ENCODE measurements at regions not wholly inside any gene's neighbourhood (a gene's known extent, or its start where the extent isn't known, plus 50 kb on each side); places are given as distances from the start of the nearest gene placed in this dataset.

GRCh38 chr18:2368102-2368501 is 203.2 kb downstream of the METTL4 start:
- no peak for DNase-seq (ENCODE audit: low read depth in 1 of 2, low spot score in 1 of 2)
- Histone ChIP-seq H3K4me3 (replicated peaks; ENCODE audit: insufficient read depth, low read length) (no peak overlapping the region), H3K27ac (replicated peaks) (no peak overlapping the region), H3K27me3 (ENCODE audit: insufficient read depth, poor library complexity, severe bottlenecking) (no peaks in the 10 kb centered on the region)
- TF ChIP-seq, protein P1, sequence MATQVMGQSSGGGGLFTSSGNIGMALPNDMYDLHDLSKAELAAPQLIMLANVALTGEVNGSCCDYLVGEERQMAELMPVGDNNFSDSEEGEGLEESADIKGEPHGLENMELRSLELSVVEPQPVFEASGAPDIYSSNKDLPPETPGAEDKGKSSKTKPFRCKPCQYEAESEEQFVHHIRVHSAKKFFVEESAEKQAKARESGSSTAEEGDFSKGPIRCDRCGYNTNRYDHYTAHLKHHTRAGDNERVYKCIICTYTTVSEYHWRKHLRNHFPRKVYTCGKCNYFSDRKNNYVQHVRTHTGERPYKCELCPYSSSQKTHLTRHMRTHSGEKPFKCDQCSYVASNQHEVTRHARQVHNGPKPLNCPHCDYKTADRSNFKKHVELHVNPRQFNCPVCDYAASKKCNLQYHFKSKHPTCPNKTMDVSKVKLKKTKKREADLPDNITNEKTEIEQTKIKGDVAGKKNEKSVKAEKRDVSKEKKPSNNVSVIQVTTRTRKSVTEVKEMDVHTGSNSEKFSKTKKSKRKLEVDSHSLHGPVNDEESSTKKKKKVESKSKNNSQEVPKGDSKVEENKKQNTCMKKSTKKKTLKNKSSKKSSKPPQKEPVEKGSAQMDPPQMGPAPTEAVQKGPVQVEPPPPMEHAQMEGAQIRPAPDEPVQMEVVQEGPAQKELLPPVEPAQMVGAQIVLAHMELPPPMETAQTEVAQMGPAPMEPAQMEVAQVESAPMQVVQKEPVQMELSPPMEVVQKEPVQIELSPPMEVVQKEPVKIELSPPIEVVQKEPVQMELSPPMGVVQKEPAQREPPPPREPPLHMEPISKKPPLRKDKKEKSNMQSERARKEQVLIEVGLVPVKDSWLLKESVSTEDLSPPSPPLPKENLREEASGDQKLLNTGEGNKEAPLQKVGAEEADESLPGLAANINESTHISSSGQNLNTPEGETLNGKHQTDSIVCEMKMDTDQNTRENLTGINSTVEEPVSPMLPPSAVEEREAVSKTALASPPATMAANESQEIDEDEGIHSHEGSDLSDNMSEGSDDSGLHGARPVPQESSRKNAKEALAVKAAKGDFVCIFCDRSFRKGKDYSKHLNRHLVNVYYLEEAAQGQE (IDR thresholded peaks at IDR 0.05; ENCODE audit: insufficient replicate concordance, low read depth), result no peak
- TF ChIP-seq POLR2AphosphoS5 (IDR thresholded peaks at IDR 0.05; ENCODE audit: low read depth) (no peak), CTCF (IDR thresholded peaks at IDR 0.05; ENCODE audit: insufficient read depth, low read length) (no peak), SPI1 (IDR thresholded peaks at IDR 0.05; ENCODE audit: borderline replicate concordance, low read depth) (no peak)

GRCh38 chr18:2376707-2377106 is 194.6 kb downstream of the METTL4 start:
- Histone ChIP-seq H3K27me3 (ENCODE audit: insufficient read depth, poor library complexity, severe bottlenecking) (no peaks in the 10 kb centered on the region), H3K4me3 (replicated peaks; ENCODE audit: insufficient read depth, low read length) (no peak overlapping the region), H3K27ac (replicated peaks) (no peak overlapping the region)
- DNase-seq (ENCODE audit: low read depth in 1 of 2, low spot score in 1 of 2), result no peak
- TF ChIP-seq POLR2AphosphoS5 (IDR thresholded peaks at IDR 0.05; ENCODE audit: low read depth), result no peak

- DNase-seq (ENCODE audit: low read depth in 1 of 2, low spot score in 1 of 2), result no peak
- H3K4me3 ChIP-seq (replicated peaks; ENCODE audit: insufficient read depth, low read length), result no peak overlapping the region
- no peak overlapping the region for H3K27ac ChIP-seq (replicated peaks)
- TF ChIP-seq GABPA (IDR thresholded peaks at IDR 0.05; ENCODE audit: low read depth) (no peak), SPI1 (IDR thresholded peaks at IDR 0.05; ENCODE audit: borderline replicate concordance, low read depth) (no peak)
- no peaks in the 10 kb centered on the region for H3K27me3 ChIP-seq (ENCODE audit: insufficient read depth, poor library complexity, severe bottlenecking)
Measured at GRCh38 chr18:2380101-2380500, 191.2 kb downstream of the METTL4 start.

- no peaks in the 10 kb centered on the region for H3K27me3 ChIP-seq (ENCODE audit: insufficient read depth, poor library complexity, severe bottlenecking)
- no peak for DNase-seq (ENCODE audit: low read depth in 1 of 2, low spot score in 1 of 2)
- H3K4me3 ChIP-seq (replicated peaks; ENCODE audit: insufficient read depth, low read length), result no peak overlapping the region
- TF ChIP-seq GABPA (IDR thresholded peaks at IDR 0.05; ENCODE audit: low read depth) (no peak), POLR2AphosphoS5 (IDR thresholded peaks at IDR 0.05; ENCODE audit: low read depth) (no peak), SPI1 (IDR thresholded peaks at IDR 0.05; ENCODE audit: borderline replicate concordance, low read depth) (no peak), CTCF (IDR thresholded peaks at IDR 0.05; ENCODE audit: insufficient read depth, low read length) (no peak)
- TF ChIP-seq, protein P1 (IDR thresholded peaks at IDR 0.05; ENCODE audit: insufficient replicate concordance, low read depth), result no peak
- H3K27ac ChIP-seq (replicated peaks), result no peak overlapping the region
Measured at GRCh38 chr18:2381539-2381938, 189.8 kb downstream of the METTL4 start.

- no peak for DNase-seq (ENCODE audit: low read depth in 1 of 2, low spot score in 1 of 2)
- TF ChIP-seq CTCF (IDR thresholded peaks at IDR 0.05; ENCODE audit: insufficient read depth, low read length) (no peak), GABPA (IDR thresholded peaks at IDR 0.05; ENCODE audit: low read depth) (no peak), SPI1 (IDR thresholded peaks at IDR 0.05; ENCODE audit: borderline replicate concordance, low read depth) (no peak), POLR2AphosphoS5 (IDR thresholded peaks at IDR 0.05; ENCODE audit: low read depth) (no peak)
- TF ChIP-seq, protein P1 (IDR thresholded peaks at IDR 0.05; ENCODE audit: insufficient replicate concordance, low read depth), result no peak
- Histone ChIP-seq H3K27me3 (ENCODE audit: insufficient read depth, poor library complexity, severe bottlenecking) (no peaks in the 10 kb centered on the region), H3K27ac (replicated peaks) (no peak overlapping the region), H3K4me3 (replicated peaks; ENCODE audit: insufficient read depth, low read length) (no peak overlapping the region)
Measured at GRCh38 chr18:2387588-2387987, 183.7 kb downstream of the METTL4 start.

Data from HL-60 (cell line).